ENCODE measurements at regions not wholly inside any gene's neighbourhood (a gene's known extent, or its start where the extent isn't known, plus 50 kb on each side); places are given as distances from the start of the nearest gene placed in this dataset.

- Histone ChIP-seq H3K27me3 (replicated peaks; ENCODE audit: control insufficient read depth, insufficient read depth, low read length) (no peaks in the 10 kb centered on the region), H3K4me3 (replicated peaks; ENCODE audit: low read depth, low read length) (no peak overlapping the region), H3K36me3 (ENCODE audit: control insufficient read depth, insufficient read depth, low read length) (no peaks in the 10 kb centered on the region)
- TF ChIP-seq CTCF (IDR thresholded peaks at IDR 0.05; ENCODE audit: insufficient read depth, low read length, poor library complexity, severe bottlenecking): no peak
- DNase-seq (ENCODE audit: extremely low read depth, insufficient read length): no peak
These were observed 428.8 kb upstream of the CLINT1 start for GRCh38 chr5:158287643-158288271.

GRCh38 chr5:158286827-158287226, 427.9 kb upstream of the CLINT1 start:
- no peak for TF ChIP-seq CTCF (IDR thresholded peaks at IDR 0.05; ENCODE audit: insufficient read depth, low read length, poor library complexity, severe bottlenecking)
- Histone ChIP-seq H3K4me3 (replicated peaks; ENCODE audit: low read depth, low read length) (no peak overlapping the region), H3K27me3 (replicated peaks; ENCODE audit: control insufficient read depth, insufficient read depth, low read length) (no peaks in the 10 kb centered on the region), H3K36me3 (ENCODE audit: control insufficient read depth, insufficient read depth, low read length) (no peaks in the 10 kb centered on the region)
- DNase-seq (ENCODE audit: extremely low read depth, insufficient read length): no peak

GRCh38 chr5:158285698-158286097, 426.8 kb upstream of the CLINT1 start:
- no peaks in the 10 kb centered on the region for H3K36me3 ChIP-seq (ENCODE audit: control insufficient read depth, insufficient read depth, low read length)
- TF ChIP-seq CTCF (IDR thresholded peaks at IDR 0.05; ENCODE audit: insufficient read depth, low read length, poor library complexity, severe bottlenecking): no peak
- no peak for DNase-seq (ENCODE audit: extremely low read depth, insufficient read length)
- no peak overlapping the region for H3K4me3 ChIP-seq (replicated peaks; ENCODE audit: low read depth, low read length)
- H3K27me3 ChIP-seq (replicated peaks; ENCODE audit: control insufficient read depth, insufficient read depth, low read length): no peaks in the 10 kb centered on the region

- no peaks in the 10 kb centered on the region for H3K36me3 ChIP-seq (ENCODE audit: control insufficient read depth, insufficient read depth, low read length)
- H3K4me3 ChIP-seq (replicated peaks; ENCODE audit: low read depth, low read length): no peak overlapping the region
- TF ChIP-seq CTCF (IDR thresholded peaks at IDR 0.05; ENCODE audit: insufficient read depth, low read length, poor library complexity, severe bottlenecking): no peak
- H3K27me3 ChIP-seq (replicated peaks; ENCODE audit: control insufficient read depth, insufficient read depth, low read length): no peaks in the 10 kb centered on the region
- DNase-seq (ENCODE audit: extremely low read depth, insufficient read length): no peak
These were observed 425.3 kb upstream of the CLINT1 start for GRCh38 chr5:158284242-158284641.

- TF ChIP-seq CTCF (IDR thresholded peaks at IDR 0.05; ENCODE audit: insufficient read depth, low read length, poor library complexity, severe bottlenecking): no peak
- Histone ChIP-seq H3K27me3 (replicated peaks; ENCODE audit: control insufficient read depth, insufficient read depth, low read length) (no peaks in the 10 kb centered on the region), H3K36me3 (ENCODE audit: control insufficient read depth, insufficient read depth, low read length) (no peaks in the 10 kb centered on the region), H3K4me3 (replicated peaks; ENCODE audit: low read depth, low read length) (no peak overlapping the region)
- DNase-seq (ENCODE audit: extremely low read depth, insufficient read length): no peak
These were observed 424.5 kb upstream of the CLINT1 start for GRCh38 chr5:158283397-158283796.

Measured in GM06990 (cell line).